ENCODE measurements at regions not wholly inside any gene's neighbourhood (a gene's known extent, or its start where the extent isn't known, plus 50 kb on each side); places are given as distances from the start of the nearest gene placed in this dataset.

- no peak for TF ChIP-seq ZFPM2 (CRISPR knock-in tag; IDR thresholded peaks at IDR 0.05)
- no peak for TF ChIP-seq PPARD (CRISPR knock-in tag; IDR thresholded peaks at IDR 0.05)
- no peak for TF ChIP-seq PTRF (tag; IDR thresholded peaks at IDR 0.05)
- TF ChIP-seq PCBP1 (IDR thresholded peaks at IDR 0.05; ENCODE audit: low read depth, low read length, poor library complexity, severe bottlenecking): no peak
- TF ChIP-seq ZNF316 (IDR thresholded peaks at IDR 0.05): peak; percentile 51
- TF ChIP-seq USF1 (CRISPR knock-in tag; IDR thresholded peaks at IDR 0.05): no peak
Measured at GRCh38 chr13:95455782-95456181, 96.7 kb upstream of the CLDN10 start (continued).

- Histone ChIP-seq H3K9me3 (replicated peaks; ENCODE audit: control insufficient read depth, insufficient read depth, low read depth, low read length) (no peaks in the 10 kb centered on the region), H2AFZ (ENCODE audit: low read depth, low read length) (no peak overlapping the region), H3K4me3 (no peak overlapping the region), H3K36me3 (ENCODE audit: control insufficient read depth, insufficient read depth, low read length) (no peaks in the 10 kb centered on the region), H3K79me2 (ENCODE audit: control insufficient read depth, insufficient read depth, low read length) (no peaks in the 10 kb centered on the region), H3K9ac (ENCODE audit: insufficient read depth in 1 of 2, low read depth in 2 of 2, low read length in 2 of 2) (no peak overlapping the region), H3K27me3 (ENCODE audit: control insufficient read depth in 2 of 2, insufficient read depth in 2 of 2, low read length in 2 of 2) (no peaks in the 10 kb centered on the region; a peak in 1 of 5 replicates), H3K4me2 (ENCODE audit: insufficient read depth, low read length) (no peak overlapping the region), H3K27ac (ENCODE audit: extremely low read depth, low read depth, low read length) (no peak overlapping the region), H4K20me1 (replicated peaks; ENCODE audit: control insufficient read depth, insufficient read depth, low read length) (no peaks in the 10 kb centered on the region), H3K9me1 (ENCODE audit: control insufficient read depth, insufficient read depth, low read length) (no peaks in the 10 kb centered on the region), H3K4me1 (replicated peaks in 1 of 2; ENCODE audit: control insufficient read depth in 2 of 2, insufficient read depth in 2 of 2, low read length in 2 of 2) (no peaks in the 10 kb centered on the region)
- CTCF ChIA-PET (ENCODE audit: low intra/inter-chr PET ratio): no interaction called here
- no TSS peak for BruUV-seq (replicated peaks)
- DNase-seq (ENCODE audit: extremely low read depth in 1 of 4, low spot score in 3 of 4): no peak
- no peak for ATAC-seq
- POLR2A ChIA-PET: interaction anchor here (0.6 kb wide), 1 partner anchor 597 kb away, joined by 3 read pairs; the partner anchor contains the start of gene UGGT2
- WGBS (ENCODE audit: insufficient coverage, low coverage, missing lambda C conversion rate): 30% methylated on average over 3 of the region's 3 CpGs
- no peak for FAIRE-seq
- in situ Hi-C loops (cut with MboI): no loop called here
- intact Hi-C loops (cut with micrococcal nuclease): no loop called here
- TF ChIP-seq STAG1 (CRISPR knock-in tag; IDR thresholded peaks at IDR 0.05; ENCODE audit: borderline replicate concordance): no peak
- TF ChIP-seq ZBTB7A (IDR thresholded peaks at IDR 0.05; ENCODE audit: borderline replicate concordance, control insufficient read depth, low read depth, low read length): no peak
- no peak for TF ChIP-seq USF1 (CRISPR knock-in tag; IDR thresholded peaks at IDR 0.05)
- TF ChIP-seq ZNF133 (CRISPR knock-in tag; IDR thresholded peaks at IDR 0.05): no peak
- TF ChIP-seq RBM39 (optimal IDR thresholded peaks at IDR 0.05; ENCODE audit: low read depth, low read length): no peak
- no peak for TF ChIP-seq NR3C1 (CRISPR knock-in tag; IDR thresholded peaks at IDR 0.05)
- no peak for TF ChIP-seq ZBTB43 (CRISPR knock-in tag; IDR thresholded peaks at IDR 0.05)
Measured at GRCh38 chr13:95456815-95457214, 95.7 kb upstream of the CLDN10 start.
